ENCODE measurements at regions not wholly inside any gene's neighbourhood (a gene's known extent, or its start where the extent isn't known, plus 50 kb on each side); places are given as distances from the start of the nearest gene placed in this dataset.

GRCh38 chr7:89401690-89402089 lies 606.2 kb upstream of the TEX47 start:
- CTCF ChIA-PET, result interaction anchor here (0.6 to 0.7 kb wide), 2 partner anchors 430 to 757 kb away, joined by 3 to 4 read pairs; no protein-coding TSS in a partner anchor
- dilution Hi-C loops (cut with HindIII; ENCODE audit: low sequenced_read_pairs, unreplicated experiment), result no loop called here
- no peaks in the 10 kb centered on the region for H3K4me1 ChIP-seq (ENCODE audit: control insufficient read depth, insufficient read depth, low read length)
- no peak overlapping the region for H4K8ac ChIP-seq (ENCODE audit: low read depth in 2 of 2, low read length in 2 of 2)
- POLR2A ChIA-PET (ENCODE audit: unreplicated experiment), result no interaction called here
- H3K9ac ChIP-seq (ENCODE audit: low read depth, low read length), result no peak overlapping the region
- no peak overlapping the region for H3K4ac ChIP-seq (ENCODE audit: low read depth, low read length)
- TF ChIP-seq FOS (IDR thresholded peaks at IDR 0.05; ENCODE audit: low read depth, low read length) (no peak), BHLHE40 (IDR thresholded peaks at IDR 0.05; ENCODE audit: low read depth, low read length) (no peak), RAD21 (IDR thresholded peaks at IDR 0.05; ENCODE audit: low read length) (no peak), MAZ (IDR thresholded peaks at IDR 0.05; ENCODE audit: borderline replicate concordance, low read depth, low read length) (no peak), NFE2L2 (IDR thresholded peaks at IDR 0.05; ENCODE audit: low read depth, low read length) (no peak), ELK1 (IDR thresholded peaks at IDR 0.05; ENCODE audit: borderline replicate concordance, low read depth, low read length) (no peak)
- no peaks in the 10 kb centered on the region for H3K36me3 ChIP-seq (ENCODE audit: control insufficient read depth, insufficient read depth, low read length)
- no peak overlapping the region for H2AK5ac ChIP-seq (ENCODE audit: low read depth, low read length)
- no peak overlapping the region for H4K5ac ChIP-seq (ENCODE audit: low read depth, low read length)
- H2BK20ac ChIP-seq (ENCODE audit: low read depth, low read length), result no peak overlapping the region
- H2BK15ac ChIP-seq (ENCODE audit: low read depth, low read length), result no peak overlapping the region
- H3K4me3 ChIP-seq (ENCODE audit: insufficient read depth, low read depth, low read length), result no peak overlapping the region
- H3K27me3 ChIP-seq (ENCODE audit: control insufficient read depth, insufficient read depth, low read length), result no peaks in the 10 kb centered on the region
- H2BK5ac ChIP-seq (ENCODE audit: low read depth, low read length, poor library complexity, severe bottlenecking), result no peak overlapping the region
- H3K18ac ChIP-seq (ENCODE audit: low read depth, low read length), result no peak overlapping the region
- WGBS, 2 experiments (ENCODE audit: extremely low coverage in 2 of 2, insufficient read length in 1 of 2), result no CpG with 5 or more reads among the region's 4 CpGs
- in situ Hi-C loops (cut with MboI; ENCODE audit: low sequenced_read_pairs), result no loop called here
- H4K91ac ChIP-seq (ENCODE audit: insufficient read depth, low read depth, low read length), result no peak overlapping the region
- intact Hi-C loops (cut with micrococcal nuclease), result no loop called here
- no peaks in the 10 kb centered on the region for H4K20me1 ChIP-seq (ENCODE audit: insufficient read depth, low read length)
- H3K27ac ChIP-seq (ENCODE audit: insufficient read depth, low read length), result no peak overlapping the region
- no peak for ATAC-seq (ENCODE audit: low read depth)
- H3K4me2 ChIP-seq (ENCODE audit: low read depth, low read length), result no peak overlapping the region
- no peak overlapping the region for H3K23ac ChIP-seq (ENCODE audit: low read depth, low read length)
- DNase-seq, result no peak
- no peak overlapping the region for H2BK120ac ChIP-seq (ENCODE audit: low read depth, low read length)
- peaks cover 3% of the 10 kb centered on the region; the same call in 1 of the 2 replicates for H3K9me3 ChIP-seq (ENCODE audit: control insufficient read depth, insufficient read depth, low read length)
- no peaks in the 10 kb centered on the region for H3K9me1 ChIP-seq (ENCODE audit: insufficient read depth, low read length)
- no peak overlapping the region for H2AFZ ChIP-seq (replicated peaks; ENCODE audit: low read length, poor library complexity)
- no peak overlapping the region for H3K14ac ChIP-seq (replicated peaks; ENCODE audit: low read depth, low read length)
- BruUV-seq (replicated peaks), result no TSS peak
- H2AK9ac ChIP-seq (replicated peaks; ENCODE audit: low read depth, low read length, poor library complexity), result no peak overlapping the region
- no peaks in the 10 kb centered on the region for H3K79me1 ChIP-seq (ENCODE audit: low read depth in 1 of 2, low read length in 2 of 2)
- H3K56ac ChIP-seq (ENCODE audit: extremely low read depth, insufficient read depth, low read length), result no peak overlapping the region

Data from IMR-90 (cell line).